C4-2B (cell line): ENCODE measurements at regions not wholly inside any gene's neighbourhood (a gene's known extent, or its start where the extent isn't known, plus 50 kb on each side); places are given as distances from the start of the nearest gene placed in this dataset.

Experiments
- H3K27ac ChIP-seq: fragments of 450-650 bp; 2 replicates; pipeline ENCODE4 v1.5.1; 2017
- CTCF ChIP-seq: fragments of 450-650 bp; conservative IDR thresholded peaks from 2 replicates; pipeline ENCODE4 v1.5.1; 2017; ENCODE audit warnings: mild to moderate bottlenecking
- ZFX ChIP-seq: fragments of 450-650 bp; IDR thresholded peaks from 2 replicates; pipeline ENCODE4 v1.6.1; 2017

GRCh38 chr9:99282406-99282805 is 60.3 kb downstream of the SEC61B start:
- TF ChIP-seq CTCF (no peak), ZFX (no peak)
- no peak overlapping the region for H3K27ac ChIP-seq

- no peak overlapping the region for H3K27ac ChIP-seq
- no peak for TF ChIP-seq CTCF
- TF ChIP-seq ZFX: no peak
Measured at GRCh38 chr9:99285965-99286364, 63.9 kb downstream of the SEC61B start.

GRCh38 chr9:99286536-99286935 is 64.5 kb downstream of the SEC61B start:
- no peak overlapping the region for H3K27ac ChIP-seq
- no peak for TF ChIP-seq CTCF
- TF ChIP-seq ZFX: no peak

- H3K27ac ChIP-seq: no peak overlapping the region
- TF ChIP-seq CTCF (no peak), ZFX (no peak)
Measured at GRCh38 chr9:99287641-99288040, 65.6 kb downstream of the SEC61B start.

- no peak overlapping the region for H3K27ac ChIP-seq
- TF ChIP-seq ZFX (no peak), CTCF (no peak)
Measured at GRCh38 chr9:99288830-99289229, 66.7 kb downstream of the SEC61B start.

GRCh38 chr9:99294850-99295461 is 72.9 kb downstream of the SEC61B start:
- TF ChIP-seq ZFX (no peak), CTCF (no peak)
- no peak overlapping the region for H3K27ac ChIP-seq

GRCh38 chr9:99296291-99296951 is 74.3 kb downstream of the SEC61B start:
- TF ChIP-seq CTCF (no peak), ZFX (no peak)
- H3K27ac ChIP-seq: no peak overlapping the region
